Retinal pigment epithelial cell (primary cell): ENCODE measurements at regions not wholly inside any gene's neighbourhood (a gene's known extent, or its start where the extent isn't known, plus 50 kb on each side); places are given as distances from the start of the nearest gene placed in this dataset.
"Not testable (repeated sequence)": the region's sequence is repeated elsewhere in the genome, so short reads cannot be mapped to it uniquely, and the experiment has no call there.

Experiments used
- DNase-seq: peaks from one replicate; pipeline ENCODE4 v3.0.0-alpha.2; 2010; ENCODE audit warnings: low read depth
- H3K4me3 ChIP-seq: 2 replicates; pipeline ENCODE4 v1.5.1; 2011; ENCODE audit warnings: mild to moderate bottlenecking, low read length, control low read depth, moderate library complexity
- CTCF ChIP-seq: conservative IDR thresholded peaks from 2 replicates; pipeline ENCODE4 v1.5.1; 2011; ENCODE audit warnings: low read depth, low read length, control low read depth, inconsistent platforms

- no peak for TF ChIP-seq CTCF
- peak; percentile 2 for DNase-seq
- H3K4me3 ChIP-seq: no peak overlapping the region
Measured at GRCh38 chr2:193103064-193103463, 908.3 kb upstream of the TMEFF2 start.

GRCh38 chr2:193101591-193101990, 906.9 kb upstream of the TMEFF2 start:
- DNase-seq: no peak
- no peak for TF ChIP-seq CTCF
- H3K4me3 ChIP-seq: no peak overlapping the region

DNA sequence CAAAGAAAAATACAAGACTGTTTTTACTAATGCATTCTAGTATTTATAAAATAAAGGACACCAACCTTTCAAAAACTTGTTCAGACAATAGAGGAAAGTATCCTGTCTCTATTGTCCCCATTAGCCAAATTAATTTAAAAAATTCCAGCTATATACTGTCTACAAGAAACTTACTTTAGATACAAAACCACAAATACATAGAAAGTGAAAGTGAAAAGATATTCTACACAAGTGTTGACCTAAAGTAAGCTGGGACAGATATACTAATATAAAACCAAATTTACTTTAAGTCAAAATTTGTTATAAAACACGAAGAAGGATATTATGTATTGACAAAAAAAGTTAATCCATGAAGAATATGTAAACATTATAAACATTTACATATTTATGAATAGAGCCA, 893.3 kb upstream of the TMEFF2 start:
- no peak for TF ChIP-seq CTCF
- H3K4me3 ChIP-seq: no peak overlapping the region
- DNase-seq: no peak

DNA sequence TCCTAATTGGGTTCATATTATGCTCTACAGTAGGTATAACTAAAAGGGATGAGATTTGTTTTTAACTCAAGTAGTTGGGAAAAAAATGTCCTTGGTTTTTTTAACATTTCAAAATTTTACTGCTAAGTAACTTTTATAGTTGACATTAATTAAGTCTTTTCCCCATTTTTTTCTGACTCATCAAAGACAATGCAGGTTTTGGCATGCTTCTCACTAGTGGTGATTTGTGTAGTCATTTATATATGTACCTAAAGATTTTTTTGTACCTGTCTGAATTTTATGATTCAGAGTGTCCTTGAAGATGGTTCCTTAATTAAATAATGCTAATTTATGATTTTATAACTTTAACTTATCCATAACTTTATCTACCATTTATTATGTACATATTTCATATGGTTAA, 882.3 kb upstream of the TMEFF2 start:
- no peak overlapping the region for H3K4me3 ChIP-seq
- DNase-seq: no peak
- no peak for TF ChIP-seq CTCF

GRCh38 chr2:193074933-193075332, 880.2 kb upstream of the TMEFF2 start:
- H3K4me3 ChIP-seq: no peak overlapping the region
- no peak for TF ChIP-seq CTCF
- no peak for DNase-seq

DNA sequence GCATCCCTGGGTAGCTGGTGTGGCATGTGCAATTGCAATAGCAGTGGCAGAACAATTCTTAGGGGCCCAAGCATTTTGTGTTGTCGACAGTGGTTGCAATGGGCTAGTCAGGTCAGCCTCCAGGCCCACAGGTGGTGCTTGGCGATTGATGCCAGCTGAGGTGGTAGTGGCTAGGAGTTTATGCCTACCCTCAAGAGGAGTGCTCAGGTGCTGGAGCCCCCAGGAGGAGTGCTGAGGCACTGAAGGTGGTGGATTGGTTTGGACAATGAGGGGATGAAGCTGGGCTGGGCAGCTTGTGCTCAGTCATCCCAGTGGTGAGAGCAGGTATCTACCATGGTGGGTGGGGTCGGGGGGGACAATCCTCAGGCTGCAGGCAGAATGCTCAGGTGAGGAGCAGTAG, 877.9 kb upstream of the TMEFF2 start:
- H3K4me3 ChIP-seq: no peak overlapping the region
- TF ChIP-seq CTCF: no peak
- DNase-seq: no peak

GRCh38 chr2:193025556-193025955, 830.8 kb upstream of the TMEFF2 start:
- H3K4me3 ChIP-seq, DNase-seq: not testable (repeated sequence)

DNA sequence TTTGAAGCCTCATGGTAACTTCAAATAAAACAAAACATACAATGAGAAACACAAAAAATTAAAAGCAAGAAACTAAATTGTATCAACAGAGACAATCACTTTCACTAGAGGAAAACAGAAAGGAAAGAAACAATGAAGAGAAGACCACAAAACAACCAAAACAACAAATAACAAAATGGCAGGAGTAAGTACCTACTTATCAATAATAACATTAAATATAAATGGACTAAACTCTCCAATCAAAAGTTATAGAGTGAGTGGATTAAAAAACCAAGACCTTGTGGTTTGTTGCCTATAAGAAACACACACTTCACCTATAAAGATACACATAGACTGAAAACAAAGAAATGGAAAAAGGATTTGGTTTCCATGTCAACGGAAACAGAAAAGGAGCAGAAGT, 830.1 kb upstream of the TMEFF2 start:
- no peak for DNase-seq
- no peak overlapping the region for H3K4me3 ChIP-seq
- TF ChIP-seq CTCF: no peak
